Testis (tissue), 2 donors: ENCODE measurements at regions not wholly inside any gene's neighbourhood (a gene's known extent, or its start where the extent isn't known, plus 50 kb on each side); places are given as distances from the start of the nearest gene placed in this dataset.

Source experiments
- CTCF ChIP-seq, 3 experiments: fragments of 450-650 bp in 2 of 3; fragments of 200-600 bp in 1 of 3; sonication (generic) in 1 of 3; IDR thresholded peaks; one replicate each; pipeline ENCODE4 v1.5.1; 2016 to 2019; ENCODE audit warnings: antibody characterized with exemption in 3 of 3, mild to moderate bottlenecking in 2 of 3, moderate library complexity in 1 of 3
- POLR2A ChIP-seq: fragments of 450-650 bp; IDR thresholded peaks from one replicate; pipeline ENCODE4 v1.6.1; 2017; ENCODE audit warnings: antibody characterized with exemption, mild to moderate bottlenecking, moderate library complexity

- TF ChIP-seq POLR2A = no peak
- no peak for TF ChIP-seq CTCF (IDR thresholded peaks at IDR 0.05)
Observed at GRCh38 chr6:85169189-85169588, 280.7 kb upstream of the NT5E start.
